DND-41 (cell line): ENCODE measurements at regions not wholly inside any gene's neighbourhood (a gene's known extent, or its start where the extent isn't known, plus 50 kb on each side); places are given as distances from the start of the nearest gene placed in this dataset.

ENCODE experiments used
- ATAC-seq: fragments of 200-7000 bp; cut with Tn5 transposase; 3 replicates; pipeline ENCODE4 v1.9.1; 2021; ENCODE audit warnings: low read depth; ENCODE audit not compliant: insufficient read depth
- DNase-seq: peaks from one replicate; pipeline ENCODE4 v3.0.0-alpha.2; 2020
- H2AFZ ChIP-seq: 2 replicates; pipeline ENCODE4 v1.6.0; 2012; ENCODE audit warnings: low read depth, low read length
- H3K27ac ChIP-seq: 2 replicates; pipeline ENCODE4 v1.5.1; 2012; ENCODE audit warnings: low read length, inconsistent platforms
- H3K27me3 ChIP-seq: fragments of 200-600 bp; sonication (generic); 2 replicates; pipeline ENCODE4 v1.6.0; 2012; ENCODE audit warnings: low read length, mild to moderate bottlenecking, inconsistent platforms; ENCODE audit not compliant: insufficient read depth, poor library complexity
- H3K36me3 ChIP-seq: 2 replicates; pipeline ENCODE4 v1.5.1; 2012; ENCODE audit warnings: low read length, inconsistent platforms; ENCODE audit not compliant: insufficient read depth
- H3K4me1 ChIP-seq: 2 replicates; pipeline ENCODE4 v1.5.1; 2012; ENCODE audit warnings: mild to moderate bottlenecking, low read length; ENCODE audit not compliant: insufficient read depth
- H3K4me2 ChIP-seq: 2 replicates; pipeline ENCODE4 v1.6.0; 2012; ENCODE audit warnings: mild to moderate bottlenecking, moderate library complexity, low read length, inconsistent platforms; ENCODE audit not compliant: insufficient read depth
- H3K4me3 ChIP-seq, 2 experiments: fragments of 200-600 bp in 1 of 2; shearing (Covaris generic) in 1 of 2; 2 replicates each; pipeline ENCODE4 v1.5.1; 2012 to 2016; ENCODE audit warnings: inconsistent platforms in 2 of 2, low read length in 2 of 2, mild to moderate bottlenecking in 2 of 2, low read depth in 1 of 2, moderate library complexity in 1 of 2
- H3K79me2 ChIP-seq: 2 replicates; pipeline ENCODE4 v1.6.0; 2012; ENCODE audit warnings: low read length, inconsistent platforms; ENCODE audit not compliant: insufficient read depth
- H3K9ac ChIP-seq: 2 replicates; pipeline ENCODE4 v1.6.0; 2012; ENCODE audit warnings: low read depth, mild to moderate bottlenecking, inconsistent platforms, low read length, moderate library complexity
- H3K9me3 ChIP-seq: 2 replicates; pipeline ENCODE4 v1.5.1; 2012; ENCODE audit warnings: low read length, moderate library complexity, mild to moderate bottlenecking, inconsistent platforms; ENCODE audit not compliant: insufficient read depth, severe bottlenecking
- H4K20me1 ChIP-seq: 2 replicates; pipeline ENCODE4 v1.6.0; 2012; ENCODE audit warnings: low read length; ENCODE audit not compliant: insufficient read depth
- EZH2 ChIP-seq: IDR thresholded peaks from 3 replicates; pipeline ENCODE4 v1.6.1; 2012; ENCODE audit warnings: borderline replicate concordance, low read depth, mild to moderate bottlenecking, moderate library complexity, low read length, inconsistent platforms; ENCODE audit not compliant: severe bottlenecking
- TF ChIP-seq, protein P1 (sequence below): IDR thresholded peaks from 2 replicates; pipeline ENCODE4 v1.5.1; 2012; ENCODE audit warnings: borderline replicate concordance, low read length, moderate library complexity, mild to moderate bottlenecking; ENCODE audit not compliant: poor library complexity, severe bottlenecking; ENCODE audit errors: extremely low read depth

DNA sequence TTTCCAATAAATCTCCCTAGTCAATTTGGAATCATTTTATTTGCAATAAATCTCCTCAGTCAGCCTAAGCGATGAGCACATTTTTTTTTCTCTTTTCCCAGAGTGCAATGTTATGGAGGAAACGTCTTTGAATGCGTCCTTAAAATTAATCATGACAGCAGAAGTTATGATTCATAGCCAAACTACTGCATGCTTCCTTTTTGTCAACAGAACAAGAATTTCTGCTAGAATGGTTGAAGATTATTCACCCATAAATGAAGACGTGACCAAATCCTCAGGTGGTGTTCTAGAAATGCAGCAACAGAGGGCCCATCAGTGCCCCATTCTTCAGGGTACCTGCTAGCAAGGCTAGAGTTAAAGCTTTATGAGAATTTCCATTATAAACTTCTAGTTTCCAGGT is 407.9 kb upstream of the PKN2 start:
- Histone ChIP-seq H3K27me3 (no peaks in the 10 kb centered on the region), H3K36me3 (no peaks in the 10 kb centered on the region), H3K27ac (no peak overlapping the region), H3K4me3 (no peak overlapping the region), H3K9me3 (no peaks in the 10 kb centered on the region), H2AFZ (no peak overlapping the region), H3K4me2 (no peak overlapping the region), H3K9ac (no peak overlapping the region), H3K79me2 (no peaks in the 10 kb centered on the region), H3K4me1 (no peaks in the 10 kb centered on the region), H4K20me1 (no peaks in the 10 kb centered on the region)
- ATAC-seq, result no peak
- TF ChIP-seq, protein P1, sequence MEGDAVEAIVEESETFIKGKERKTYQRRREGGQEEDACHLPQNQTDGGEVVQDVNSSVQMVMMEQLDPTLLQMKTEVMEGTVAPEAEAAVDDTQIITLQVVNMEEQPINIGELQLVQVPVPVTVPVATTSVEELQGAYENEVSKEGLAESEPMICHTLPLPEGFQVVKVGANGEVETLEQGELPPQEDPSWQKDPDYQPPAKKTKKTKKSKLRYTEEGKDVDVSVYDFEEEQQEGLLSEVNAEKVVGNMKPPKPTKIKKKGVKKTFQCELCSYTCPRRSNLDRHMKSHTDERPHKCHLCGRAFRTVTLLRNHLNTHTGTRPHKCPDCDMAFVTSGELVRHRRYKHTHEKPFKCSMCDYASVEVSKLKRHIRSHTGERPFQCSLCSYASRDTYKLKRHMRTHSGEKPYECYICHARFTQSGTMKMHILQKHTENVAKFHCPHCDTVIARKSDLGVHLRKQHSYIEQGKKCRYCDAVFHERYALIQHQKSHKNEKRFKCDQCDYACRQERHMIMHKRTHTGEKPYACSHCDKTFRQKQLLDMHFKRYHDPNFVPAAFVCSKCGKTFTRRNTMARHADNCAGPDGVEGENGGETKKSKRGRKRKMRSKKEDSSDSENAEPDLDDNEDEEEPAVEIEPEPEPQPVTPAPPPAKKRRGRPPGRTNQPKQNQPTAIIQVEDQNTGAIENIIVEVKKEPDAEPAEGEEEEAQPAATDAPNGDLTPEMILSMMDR, result no peak
- no peak for TF ChIP-seq EZH2
- DNase-seq, result no peak

DNA sequence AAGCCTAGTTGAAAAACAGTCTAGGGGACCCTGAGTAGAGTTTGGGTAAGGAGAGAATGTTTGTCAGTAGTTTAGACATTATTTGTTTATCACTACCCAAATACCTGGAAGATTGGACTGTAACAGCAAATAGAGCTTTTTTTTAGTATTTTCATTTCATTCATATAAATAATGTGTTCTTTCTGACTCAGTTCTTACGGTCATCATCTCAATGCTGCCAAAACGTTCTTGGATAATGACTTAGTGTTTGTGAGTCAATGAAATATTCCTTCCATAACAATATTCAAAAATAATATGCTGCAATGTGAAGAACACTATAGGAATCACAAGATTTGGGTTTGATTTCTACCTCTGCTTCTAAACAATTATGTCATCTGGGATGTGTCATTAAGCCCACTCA is 400.0 kb upstream of the PKN2 start:
- Histone ChIP-seq H3K79me2 (no peaks in the 10 kb centered on the region), H3K27ac (no peak overlapping the region), H4K20me1 (no peaks in the 10 kb centered on the region), H2AFZ (no peak overlapping the region), H3K9ac (no peak overlapping the region), H3K9me3 (no peaks in the 10 kb centered on the region), H3K36me3 (no peaks in the 10 kb centered on the region), H3K4me1 (no peaks in the 10 kb centered on the region), H3K4me3 (no peak overlapping the region), H3K27me3 (no peaks in the 10 kb centered on the region), H3K4me2 (no peak overlapping the region)
- TF ChIP-seq EZH2, result no peak
- TF ChIP-seq, protein P1, result no peak
- no peak for ATAC-seq
- no peak for DNase-seq

DNA sequence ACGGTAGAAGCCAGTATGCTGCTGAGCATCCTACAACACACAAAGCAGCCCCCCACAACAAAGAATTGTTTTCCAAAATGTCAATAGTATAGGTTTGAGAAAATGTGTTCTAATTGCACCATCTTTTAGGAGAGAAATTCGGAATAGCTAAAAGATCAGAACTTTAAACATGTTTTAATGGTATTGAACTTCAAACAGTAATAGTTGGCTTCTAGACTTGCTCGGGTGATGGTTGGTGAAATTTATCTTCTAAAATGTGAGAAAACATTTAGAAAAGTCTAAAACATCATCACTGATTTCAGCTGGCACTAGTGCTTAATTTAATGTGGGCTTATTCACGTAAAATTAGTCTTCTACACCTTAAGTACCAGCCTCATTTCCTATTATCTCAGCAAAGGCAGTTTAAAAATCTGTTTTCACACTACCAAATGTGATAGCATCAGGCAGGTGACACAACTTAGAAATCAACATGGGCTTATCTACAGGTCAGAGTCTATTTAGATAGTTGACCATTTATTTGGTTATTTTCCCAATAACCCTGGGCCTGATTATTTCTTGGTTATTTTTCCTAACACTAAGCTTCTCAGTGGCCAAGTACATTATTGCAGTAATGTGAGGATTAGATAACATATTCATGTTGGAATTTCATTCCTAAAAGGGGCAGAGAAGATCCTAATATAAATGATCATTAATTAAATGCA is 399.3 kb upstream of the PKN2 start:
- Histone ChIP-seq H3K27ac (no peak overlapping the region), H3K9ac (no peak overlapping the region), H3K4me3 (no peak overlapping the region), H3K79me2 (no peaks in the 10 kb centered on the region), H3K9me3 (no peaks in the 10 kb centered on the region), H3K4me2 (no peak overlapping the region), H3K36me3 (no peaks in the 10 kb centered on the region), H3K27me3 (no peaks in the 10 kb centered on the region), H3K4me1 (no peaks in the 10 kb centered on the region), H4K20me1 (no peaks in the 10 kb centered on the region), H2AFZ (no peak overlapping the region)
- no peak for TF ChIP-seq EZH2
- TF ChIP-seq, protein P1, result no peak
- no peak for ATAC-seq
- no peak for DNase-seq
